ENCODE measurements at regions not wholly inside any gene's neighbourhood (a gene's known extent, or its start where the extent isn't known, plus 50 kb on each side); places are given as distances from the start of the nearest gene placed in this dataset.
"Not testable (repeated sequence)": the region's sequence is repeated elsewhere in the genome, so short reads cannot be mapped to it uniquely, and the experiment has no call there.

DNA sequence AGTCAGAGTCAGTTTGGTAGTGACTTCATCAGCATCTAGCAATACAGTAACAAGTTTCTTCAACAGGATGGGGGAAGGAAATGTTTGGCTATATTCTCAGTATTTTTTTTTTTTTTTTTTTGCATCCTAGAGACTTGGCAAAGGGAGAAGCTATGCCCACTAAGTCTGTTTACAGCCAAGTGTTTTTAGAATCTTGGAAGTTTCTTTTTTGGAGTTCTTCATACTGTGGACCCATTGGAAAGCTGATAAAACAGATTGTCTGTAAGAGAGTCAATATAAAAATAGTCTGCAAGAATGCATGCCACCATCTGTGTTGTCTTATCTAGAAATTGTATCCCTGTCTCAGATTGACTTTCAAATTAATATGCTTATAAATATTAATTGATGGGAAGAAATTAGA is 171.2 kb downstream of the ADCYAP1 start:
- H3K4me3 ChIP-seq (ENCODE audit: control insufficient read depth in 1 of 7, extremely low read depth in 1 of 7, insufficient read depth in 4 of 7, low read depth in 2 of 7, low read length in 6 of 7): no peak overlapping the region
- CTCF ChIA-PET: no interaction called here
- POLR2A ChIA-PET: no interaction called here
- no peaks in the 10 kb centered on the region for H3K27me3 ChIP-seq (replicated peaks in 2 of 5; ENCODE audit: control insufficient read depth in 4 of 5, insufficient read depth in 5 of 5, low read length in 4 of 5)
- H3K27ac ChIP-seq (ENCODE audit: insufficient read depth in 1 of 2, low read depth in 1 of 2, low read length in 2 of 2, poor library complexity in 1 of 2, severe bottlenecking in 2 of 2): no peak overlapping the region
- no peaks in the 10 kb centered on the region for H3K4me1 ChIP-seq (ENCODE audit: control extremely low read depth in 1 of 4, control insufficient read depth in 4 of 4, insufficient read depth in 4 of 4, low read length in 3 of 4)
- DNase-seq: no peak
- H3K9me3 ChIP-seq (ENCODE audit: control extremely low read depth in 1 of 5, control insufficient read depth in 4 of 5, insufficient read depth in 2 of 5, low read depth in 1 of 5, low read length in 4 of 5): no peaks in the 10 kb centered on the region
- no peaks in the 10 kb centered on the region for H3K36me3 ChIP-seq (ENCODE audit: control insufficient read depth in 4 of 4, insufficient read depth in 4 of 4, low read length in 3 of 4)

GRCh38 chr18:1078301-1078700 is 173.6 kb downstream of the ADCYAP1 start:
- ChIA-PET CTCF (no interaction called here), POLR2A (no interaction called here)
- H3K4me3 ChIP-seq (ENCODE audit: control insufficient read depth in 1 of 7, extremely low read depth in 1 of 7, insufficient read depth in 4 of 7, low read depth in 2 of 7, low read length in 6 of 7): no peak overlapping the region
- no peaks in the 10 kb centered on the region for H3K36me3 ChIP-seq (ENCODE audit: control insufficient read depth in 4 of 4, insufficient read depth in 4 of 4, low read length in 3 of 4)
- H3K9me3 ChIP-seq (ENCODE audit: control extremely low read depth in 1 of 5, control insufficient read depth in 4 of 5, insufficient read depth in 2 of 5, low read depth in 1 of 5, low read length in 4 of 5): no peaks in the 10 kb centered on the region
- no peak overlapping the region for H3K27ac ChIP-seq (ENCODE audit: insufficient read depth in 1 of 2, low read depth in 1 of 2, low read length in 2 of 2, poor library complexity in 1 of 2, severe bottlenecking in 2 of 2)
- no peaks in the 10 kb centered on the region for H3K27me3 ChIP-seq (replicated peaks in 2 of 5; ENCODE audit: control insufficient read depth in 4 of 5, insufficient read depth in 5 of 5, low read length in 4 of 5)
- DNase-seq: no peak
- no peaks in the 10 kb centered on the region for H3K4me1 ChIP-seq (ENCODE audit: control extremely low read depth in 1 of 4, control insufficient read depth in 4 of 4, insufficient read depth in 4 of 4, low read length in 3 of 4)

DNA sequence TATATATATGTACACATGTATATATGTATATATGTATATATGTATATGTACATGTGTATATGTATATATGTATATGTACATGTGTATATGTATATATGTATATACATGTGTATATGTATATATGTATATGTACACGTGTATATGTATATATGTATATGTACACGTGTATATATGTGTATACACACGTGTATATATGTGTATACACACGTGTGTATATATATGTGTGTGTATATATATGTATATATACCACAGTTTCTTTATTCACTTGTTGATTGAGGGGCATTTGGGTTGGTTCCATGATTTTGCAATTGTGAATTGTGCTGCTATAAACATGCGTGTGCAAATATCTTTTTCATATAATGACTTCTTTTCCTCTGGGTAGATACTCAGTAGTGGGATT is 179.0 kb downstream of the ADCYAP1 start:
- H3K27me3 ChIP-seq (replicated peaks in 2 of 5; ENCODE audit: control insufficient read depth in 4 of 5, insufficient read depth in 5 of 5, low read length in 4 of 5); H3K4me3 ChIP-seq (ENCODE audit: control insufficient read depth in 1 of 7, extremely low read depth in 1 of 7, insufficient read depth in 4 of 7, low read depth in 2 of 7, low read length in 6 of 7); H3K27ac ChIP-seq (ENCODE audit: insufficient read depth in 1 of 2, low read depth in 1 of 2, low read length in 2 of 2, poor library complexity in 1 of 2, severe bottlenecking in 2 of 2); DNase-seq; POLR2A ChIA-PET; H3K4me1 ChIP-seq (ENCODE audit: control extremely low read depth in 1 of 4, control insufficient read depth in 4 of 4, insufficient read depth in 4 of 4, low read length in 3 of 4); H3K36me3 ChIP-seq (ENCODE audit: control insufficient read depth in 4 of 4, insufficient read depth in 4 of 4, low read length in 3 of 4); H3K9me3 ChIP-seq (ENCODE audit: control extremely low read depth in 1 of 5, control insufficient read depth in 4 of 5, insufficient read depth in 2 of 5, low read depth in 1 of 5, low read length in 4 of 5); CTCF ChIA-PET: not testable (repeated sequence)
- WGBS (ENCODE audit: insufficient coverage): no CpG with 5 or more reads among the region's 5 CpGs

DNA sequence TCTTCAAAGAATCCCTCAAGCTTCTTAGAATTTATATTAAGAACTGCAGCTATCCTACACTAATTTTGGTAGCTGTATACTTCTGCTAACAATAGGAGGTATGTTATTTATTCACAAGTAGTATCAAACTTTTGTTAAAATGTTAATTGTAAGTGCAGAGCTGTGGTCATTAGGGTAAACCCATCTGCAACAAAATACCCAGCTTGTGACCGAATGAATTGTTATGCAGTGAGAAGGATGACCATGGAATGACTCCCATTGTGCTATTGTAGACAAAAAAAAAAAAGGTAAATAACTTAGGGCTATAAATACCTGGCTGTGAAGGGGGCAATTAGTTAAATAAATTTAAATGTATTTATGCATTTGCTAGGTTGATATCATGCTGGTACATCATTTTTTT is 186.1 kb downstream of the ADCYAP1 start:
- no peak for DNase-seq
- no peak overlapping the region for H3K27ac ChIP-seq (ENCODE audit: insufficient read depth in 1 of 2, low read depth in 1 of 2, low read length in 2 of 2, poor library complexity in 1 of 2, severe bottlenecking in 2 of 2)
- CTCF ChIA-PET: no interaction called here
- H3K4me3 ChIP-seq (ENCODE audit: control insufficient read depth in 1 of 7, extremely low read depth in 1 of 7, insufficient read depth in 4 of 7, low read depth in 2 of 7, low read length in 6 of 7): no peak overlapping the region
- H3K4me1 ChIP-seq (ENCODE audit: control extremely low read depth in 1 of 4, control insufficient read depth in 4 of 4, insufficient read depth in 4 of 4, low read length in 3 of 4): no peaks in the 10 kb centered on the region
- no CpG with 5 or more reads among the region's 1 CpG for WGBS (ENCODE audit: insufficient coverage)
- H3K36me3 ChIP-seq (ENCODE audit: control insufficient read depth in 4 of 4, insufficient read depth in 4 of 4, low read length in 3 of 4): no peaks in the 10 kb centered on the region
- H3K27me3 ChIP-seq (replicated peaks in 2 of 5; ENCODE audit: control insufficient read depth in 4 of 5, insufficient read depth in 5 of 5, low read length in 4 of 5): no peaks in the 10 kb centered on the region
- peaks cover 0 to 3% (median 0%) of the 10 kb centered on the region in 5 experiments for H3K9me3 ChIP-seq (ENCODE audit: control extremely low read depth in 1 of 5, control insufficient read depth in 4 of 5, insufficient read depth in 2 of 5, low read depth in 1 of 5, low read length in 4 of 5)
- POLR2A ChIA-PET: no interaction called here

GRCh38 chr18:1092228-1092627 is 187.6 kb downstream of the ADCYAP1 start:
- 93% methylated on average over 5 of the region's 5 CpGs for WGBS (ENCODE audit: insufficient coverage)
- Histone ChIP-seq H3K36me3 (ENCODE audit: control insufficient read depth in 4 of 4, insufficient read depth in 4 of 4, low read length in 3 of 4) (no peaks in the 10 kb centered on the region), H3K27ac (ENCODE audit: insufficient read depth in 1 of 2, low read depth in 1 of 2, low read length in 2 of 2, poor library complexity in 1 of 2, severe bottlenecking in 2 of 2) (no peak overlapping the region), H3K9me3 (ENCODE audit: control extremely low read depth in 1 of 5, control insufficient read depth in 4 of 5, insufficient read depth in 2 of 5, low read depth in 1 of 5, low read length in 4 of 5) (peaks cover 0 to 3% (median 0%) of the 10 kb centered on the region in 5 experiments), H3K27me3 (replicated peaks in 2 of 5; ENCODE audit: control insufficient read depth in 4 of 5, insufficient read depth in 5 of 5, low read length in 4 of 5) (no peaks in the 10 kb centered on the region), H3K4me1 (ENCODE audit: control extremely low read depth in 1 of 4, control insufficient read depth in 4 of 4, insufficient read depth in 4 of 4, low read length in 3 of 4) (no peaks in the 10 kb centered on the region), H3K4me3 (ENCODE audit: control insufficient read depth in 1 of 7, extremely low read depth in 1 of 7, insufficient read depth in 4 of 7, low read depth in 2 of 7, low read length in 6 of 7) (no peak overlapping the region)
- ChIA-PET CTCF (interaction anchor here (0.7 kb wide), 1 partner anchor 11 kb away, joined by 3 read pairs; no protein-coding TSS in a partner anchor), POLR2A (no interaction called here)
- DNase-seq: no peak

DNA sequence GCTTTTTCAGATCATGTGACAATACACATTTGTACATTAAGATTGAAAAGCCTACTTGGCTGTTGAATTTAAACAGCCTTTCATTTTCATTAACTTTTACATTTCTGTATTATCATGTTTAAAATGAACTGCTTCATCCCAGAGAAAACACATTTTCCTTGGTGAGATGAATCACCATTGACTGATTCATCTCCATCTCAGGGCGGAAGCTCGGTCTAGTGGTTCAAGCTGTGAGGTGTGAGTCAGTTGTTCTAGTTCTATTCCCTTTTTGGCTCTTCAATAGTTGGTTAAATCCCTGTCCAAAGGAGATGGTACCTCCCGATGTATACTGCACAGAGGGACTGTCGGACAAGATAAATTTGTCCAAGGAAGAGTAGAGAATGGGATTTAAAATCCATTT is 189.7 kb downstream of the ADCYAP1 start:
- POLR2A ChIA-PET: no interaction called here
- Histone ChIP-seq H3K36me3 (ENCODE audit: control insufficient read depth in 4 of 4, insufficient read depth in 4 of 4, low read length in 3 of 4) (no peaks in the 10 kb centered on the region), H3K4me3 (ENCODE audit: control insufficient read depth in 1 of 7, extremely low read depth in 1 of 7, insufficient read depth in 4 of 7, low read depth in 2 of 7, low read length in 6 of 7) (no peak overlapping the region), H3K4me1 (ENCODE audit: control extremely low read depth in 1 of 4, control insufficient read depth in 4 of 4, insufficient read depth in 4 of 4, low read length in 3 of 4) (no peaks in the 10 kb centered on the region), H3K27me3 (replicated peaks in 2 of 5; ENCODE audit: control insufficient read depth in 4 of 5, insufficient read depth in 5 of 5, low read length in 4 of 5) (no peaks in the 10 kb centered on the region), H3K9me3 (ENCODE audit: control extremely low read depth in 1 of 5, control insufficient read depth in 4 of 5, insufficient read depth in 2 of 5, low read depth in 1 of 5, low read length in 4 of 5) (no peaks in the 10 kb centered on the region), H3K27ac (ENCODE audit: insufficient read depth in 1 of 2, low read depth in 1 of 2, low read length in 2 of 2, poor library complexity in 1 of 2, severe bottlenecking in 2 of 2) (no peak overlapping the region)
- CTCF ChIA-PET: interaction anchor here (0.8 kb wide), 1 partner anchor 11 kb away, joined by 3 read pairs; no protein-coding TSS in a partner anchor
- DNase-seq: no peak
- 90% methylated on average over 3 of the region's 4 CpGs for WGBS (ENCODE audit: insufficient coverage)

DNA sequence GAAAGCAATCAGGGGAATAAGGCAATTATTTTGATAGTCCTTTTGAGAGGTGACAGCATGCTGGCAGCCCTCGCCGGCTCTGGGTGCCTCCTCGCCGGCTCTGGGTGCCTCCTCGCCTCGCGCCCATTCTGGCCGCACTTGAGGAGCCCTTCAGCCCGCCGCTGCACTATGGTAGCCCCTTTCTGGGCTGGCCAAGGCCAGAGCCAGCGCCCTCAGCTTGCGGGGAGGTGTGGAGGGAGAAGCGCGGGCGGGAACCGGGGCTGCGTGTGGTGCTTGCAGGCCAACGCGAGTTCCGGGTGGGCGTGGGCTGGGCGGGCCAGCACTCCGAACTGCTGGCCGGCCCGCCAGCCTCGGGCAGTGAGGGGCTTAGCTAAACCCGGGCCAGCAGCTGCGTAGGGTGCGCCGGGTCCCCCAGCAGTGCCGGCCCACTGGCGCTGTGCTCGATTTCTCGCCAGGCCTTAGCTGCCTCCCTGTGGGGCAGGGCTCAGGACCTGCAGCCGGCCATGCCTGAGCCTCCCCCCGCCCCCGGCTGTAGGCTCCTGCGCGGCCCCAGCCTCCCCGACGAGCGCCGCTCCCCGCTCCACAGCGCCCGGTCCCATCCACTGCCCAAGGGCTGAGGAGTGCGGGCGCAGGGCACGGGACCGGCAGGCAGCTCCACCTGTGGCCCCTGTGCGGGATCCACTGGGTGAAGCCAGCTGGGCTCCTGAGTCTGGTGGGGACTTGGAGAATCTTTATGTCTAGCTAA is 193.5 kb downstream of the ADCYAP1 start:
- H3K36me3 ChIP-seq (ENCODE audit: control insufficient read depth in 4 of 4, insufficient read depth in 4 of 4, low read length in 3 of 4); CTCF ChIA-PET; H3K27ac ChIP-seq (ENCODE audit: insufficient read depth in 1 of 2, low read depth in 1 of 2, low read length in 2 of 2, poor library complexity in 1 of 2, severe bottlenecking in 2 of 2); POLR2A ChIA-PET; H3K4me1 ChIP-seq (ENCODE audit: control extremely low read depth in 1 of 4, control insufficient read depth in 4 of 4, insufficient read depth in 4 of 4, low read length in 3 of 4); H3K4me3 ChIP-seq (ENCODE audit: control insufficient read depth in 1 of 7, extremely low read depth in 1 of 7, insufficient read depth in 4 of 7, low read depth in 2 of 7, low read length in 6 of 7); H3K9me3 ChIP-seq (ENCODE audit: control extremely low read depth in 1 of 5, control insufficient read depth in 4 of 5, insufficient read depth in 2 of 5, low read depth in 1 of 5, low read length in 4 of 5); H3K27me3 ChIP-seq (replicated peaks in 2 of 5; ENCODE audit: control insufficient read depth in 4 of 5, insufficient read depth in 5 of 5, low read length in 4 of 5); DNase-seq: not testable (repeated sequence)
- WGBS (ENCODE audit: insufficient coverage): 97% methylated on average over 35 of the region's 51 CpGs
